A673 (cell line): ENCODE measurements at regions not wholly inside any gene's neighbourhood (a gene's known extent, or its start where the extent isn't known, plus 50 kb on each side); places are given as distances from the start of the nearest gene placed in this dataset.
"Not testable (repeated sequence)": the region's sequence is repeated elsewhere in the genome, so short reads cannot be mapped to it uniquely, and the experiment has no call there.

ENCODE experiments used
- BruUV-seq: library from RNA; stranded (reverse); fragments of 400-500 nt; replicated peaks from 2 replicates; lab custom pipeline; 2021; lab: Mats Ljungman, UMichigan
- CTCF ChIA-PET: fragments of 300-600 bp; sonication (Branson Sonifier 250); formaldehyde crosslinking; loops from one replicate; lab custom pipeline; 2022; ENCODE audit warnings: antibody characterized with exemption; lab: Charles Lee
- POLR2A ChIA-PET: fragments of 300-600 bp; sonication (Branson Sonifier 250); formaldehyde crosslinking; loops from one replicate; lab custom pipeline; 2022; ENCODE audit warnings: antibody characterized with exemption; ENCODE audit not compliant: low non-redundant PET; lab: Charles Lee
- DNase-seq: peaks from one replicate; pipeline ENCODE4 v3.0.0-alpha.2; 2015; ENCODE audit warnings: low spot score
- H3K27ac ChIP-seq: fragments of 200-600 bp; sonication (generic); 2 replicates; pipeline ENCODE4 v1.5.1; 2016; ENCODE audit warnings: mixed run types, low read depth, mild to moderate bottlenecking, mixed read lengths, antibody characterized with exemption, low read length; ENCODE audit not compliant: poor library complexity, severe bottlenecking
- H3K27me3 ChIP-seq: fragments of 200-600 bp; sonication (generic); replicated peaks from 2 replicates; pipeline ENCODE4 v1.6.1; 2017; ENCODE audit warnings: mixed run types, low read depth, mild to moderate bottlenecking, mixed read lengths, antibody characterized with exemption, low read length; ENCODE audit not compliant: insufficient read depth, poor library complexity
- H3K36me3 ChIP-seq: fragments of 200-600 bp; sonication (generic); 2 replicates; pipeline ENCODE4 v1.6.1; 2016; ENCODE audit warnings: mixed run types, mild to moderate bottlenecking, mixed read lengths, antibody characterized with exemption, low read length; ENCODE audit not compliant: insufficient read depth, poor library complexity, severe bottlenecking
- H3K4me1 ChIP-seq: fragments of 200-600 bp; sonication (generic); 2 replicates; pipeline ENCODE4 v1.6.1; 2017; ENCODE audit warnings: mixed run types, mild to moderate bottlenecking, mixed read lengths, antibody characterized with exemption, low read length; ENCODE audit not compliant: insufficient read depth, poor library complexity, severe bottlenecking
- H3K4me3 ChIP-seq: fragments of 200-600 bp; sonication (generic); 2 replicates; pipeline ENCODE4 v1.5.1; 2016; ENCODE audit warnings: low read depth, mixed run types, mild to moderate bottlenecking, mixed read lengths, low read length; ENCODE audit not compliant: poor library complexity, severe bottlenecking
- H3K9me3 ChIP-seq: fragments of 200-600 bp; sonication (generic); 2 replicates; pipeline ENCODE4 v1.6.1; 2016; ENCODE audit warnings: mixed run types, low read depth, mild to moderate bottlenecking, mixed read lengths, antibody characterized with exemption, low read length; ENCODE audit not compliant: poor library complexity, severe bottlenecking
- intact Hi-C: fragments of 100-400 bp; cut with micrococcal nuclease; formaldehyde crosslinking; loops from one replicate; pipeline ENCODE4 v1.10.0; 2022; ENCODE audit not compliant: unreplicated experiment

DNA sequence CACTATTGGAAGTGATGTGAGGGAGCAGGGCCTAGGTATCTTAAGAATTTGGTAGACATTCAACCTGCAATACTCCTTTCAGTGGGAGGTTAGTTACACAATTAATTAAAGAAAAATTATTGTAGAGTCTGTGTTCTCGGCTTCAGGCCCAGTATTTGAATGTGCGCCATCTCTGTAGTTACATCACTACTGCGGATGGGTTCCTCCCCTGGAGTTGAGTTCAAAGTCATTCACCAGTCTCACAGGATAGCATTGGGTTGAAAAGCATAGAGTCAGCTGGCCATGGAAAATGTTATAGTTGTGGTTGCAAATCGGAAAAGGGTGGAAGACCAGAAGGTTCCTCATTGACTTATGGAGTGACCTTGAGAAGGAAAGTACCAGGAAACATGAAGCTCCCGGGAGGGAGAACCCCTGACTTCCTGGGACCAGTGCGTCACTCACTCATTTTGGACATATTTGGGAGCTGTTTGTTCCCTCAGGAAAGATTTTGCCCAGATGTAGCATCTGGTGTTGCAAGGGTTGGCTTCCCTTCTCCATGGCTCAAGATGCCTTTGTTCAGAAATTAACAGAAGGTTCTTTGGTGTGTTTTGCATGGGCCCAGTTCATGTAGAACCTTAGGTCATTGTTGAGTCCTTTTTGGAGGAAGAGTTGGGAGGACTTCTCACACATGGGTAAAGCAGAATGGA lies 111.8 kb downstream of the SRGAP2 start:
- H3K27me3 ChIP-seq, H3K27ac ChIP-seq, H3K9me3 ChIP-seq, POLR2A ChIA-PET, BruUV-seq, intact Hi-C loops, H3K4me3 ChIP-seq, CTCF ChIA-PET, H3K4me1 ChIP-seq, DNase-seq, H3K36me3 ChIP-seq: not testable (repeated sequence)

DNA sequence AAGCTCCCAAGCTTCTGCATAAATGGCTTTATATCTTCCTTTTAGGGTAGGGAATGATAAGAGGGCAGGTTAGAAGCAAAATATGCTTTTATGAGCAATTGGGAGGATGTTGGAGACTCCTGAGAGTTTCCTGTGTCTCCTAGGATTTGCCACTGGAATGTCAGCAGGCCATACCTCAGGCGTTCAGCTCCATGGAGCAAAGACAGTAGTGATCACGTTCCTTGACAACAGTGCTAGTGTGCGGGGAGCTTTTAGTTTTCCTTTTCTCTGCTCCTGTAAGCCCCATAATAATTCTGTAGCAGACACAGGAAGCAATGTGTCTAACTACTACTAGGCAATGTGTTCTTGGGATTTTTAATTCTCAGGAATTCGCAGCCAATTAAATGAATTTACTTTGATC lies 113.6 kb downstream of the SRGAP2 start:
- CTCF ChIA-PET, H3K27me3 ChIP-seq, DNase-seq, H3K36me3 ChIP-seq, H3K27ac ChIP-seq, H3K4me3 ChIP-seq, POLR2A ChIA-PET, H3K9me3 ChIP-seq, intact Hi-C loops, BruUV-seq, H3K4me1 ChIP-seq: not testable (repeated sequence)

DNA sequence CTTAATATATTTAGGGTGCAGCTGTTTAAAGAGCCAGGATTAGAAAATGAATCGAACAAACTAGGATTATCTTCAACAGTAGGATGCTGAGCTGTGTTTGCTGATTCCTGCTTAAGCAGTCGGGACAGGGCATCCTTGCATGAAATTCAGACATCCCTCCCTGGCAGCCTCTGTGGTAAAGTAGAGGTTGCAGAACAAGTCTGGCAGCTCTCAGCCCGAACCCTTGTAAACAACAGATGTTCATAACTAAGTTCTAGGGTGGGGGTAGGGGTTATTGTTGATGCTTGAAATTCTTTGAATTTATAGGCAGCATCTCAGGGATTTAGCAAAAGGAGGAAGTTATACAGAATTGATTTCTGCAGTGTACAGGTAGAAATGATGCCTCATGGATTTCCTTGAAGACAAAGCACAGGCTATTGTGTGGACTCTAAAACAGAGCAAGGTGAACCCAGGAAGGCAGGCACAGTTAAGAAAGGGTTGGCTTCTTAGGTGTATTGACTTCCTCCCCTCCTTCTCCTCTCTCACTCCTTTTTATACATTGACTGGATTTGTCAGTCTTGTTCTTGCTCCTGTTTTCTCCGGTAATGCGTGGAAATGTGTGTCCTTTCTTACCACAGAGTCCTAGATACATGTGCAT lies 114.7 kb downstream of the SRGAP2 start:
- H3K27ac ChIP-seq, H3K4me1 ChIP-seq, POLR2A ChIA-PET, H3K4me3 ChIP-seq, H3K36me3 ChIP-seq, intact Hi-C loops, DNase-seq, BruUV-seq, CTCF ChIA-PET, H3K27me3 ChIP-seq, H3K9me3 ChIP-seq: not testable (repeated sequence)

DNA sequence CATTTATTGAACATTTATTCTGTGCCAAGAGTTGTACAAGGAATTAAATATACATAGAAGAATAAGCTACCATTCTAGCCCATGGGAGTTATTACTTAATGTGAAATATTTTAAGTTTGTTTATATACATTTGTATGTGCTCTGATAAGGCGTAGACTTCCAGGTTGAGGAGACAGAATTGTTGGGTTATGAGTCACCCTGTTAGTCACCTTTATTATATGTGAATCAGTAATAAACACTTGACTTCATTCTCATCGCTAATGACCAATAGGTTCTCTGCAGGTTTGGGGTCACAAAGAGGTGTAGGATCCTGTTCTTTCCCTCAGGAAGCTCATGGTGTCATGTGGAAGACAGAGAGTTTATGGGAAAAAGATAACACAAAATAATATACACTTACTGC lies 116.9 kb downstream of the SRGAP2 start:
- H3K4me3 ChIP-seq, H3K4me1 ChIP-seq, intact Hi-C loops, H3K9me3 ChIP-seq, H3K27ac ChIP-seq, POLR2A ChIA-PET, BruUV-seq, DNase-seq, H3K27me3 ChIP-seq, CTCF ChIA-PET, H3K36me3 ChIP-seq: not testable (repeated sequence)

DNA sequence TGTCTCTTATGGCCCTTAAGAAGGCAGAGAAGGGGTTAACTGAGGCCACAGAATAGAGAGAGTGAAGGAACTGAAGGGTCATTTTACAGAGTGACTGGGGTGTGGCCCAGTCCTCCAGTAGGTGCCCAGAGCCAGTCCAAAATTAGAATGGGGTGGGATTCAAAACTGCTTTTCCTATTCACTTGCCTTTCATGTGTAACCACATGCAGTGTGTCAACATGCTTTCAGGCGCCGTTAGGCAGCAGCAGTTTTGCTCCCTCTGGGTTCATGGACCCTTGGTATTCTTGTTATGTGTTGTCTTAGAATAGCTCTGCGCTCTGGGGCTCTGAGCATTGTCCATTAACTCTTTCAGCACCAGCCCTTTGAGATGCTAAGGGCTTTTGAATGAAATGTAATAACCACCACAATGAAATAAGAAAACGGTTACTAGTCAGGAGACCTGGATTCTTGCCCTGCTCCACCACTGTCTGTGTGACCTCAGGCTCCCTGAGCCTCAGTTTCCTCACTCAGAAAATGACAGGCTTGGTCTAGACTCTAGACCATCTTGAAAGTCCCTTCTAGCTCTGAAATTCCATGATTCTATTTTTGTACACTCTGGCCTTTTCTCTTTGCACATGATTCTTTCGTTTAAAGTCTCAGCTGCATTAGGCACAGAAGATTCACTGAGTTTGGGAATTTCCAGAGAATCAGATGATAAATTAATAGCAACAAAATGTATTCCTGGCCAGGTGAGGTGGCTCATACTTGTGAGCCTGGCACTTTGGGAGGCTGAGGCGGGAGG lies 123.0 kb downstream of the SRGAP2 start:
- H3K9me3 ChIP-seq, H3K27ac ChIP-seq, H3K4me1 ChIP-seq, H3K36me3 ChIP-seq, BruUV-seq, intact Hi-C loops, DNase-seq, H3K4me3 ChIP-seq, CTCF ChIA-PET, POLR2A ChIA-PET, H3K27me3 ChIP-seq: not testable (repeated sequence)

DNA sequence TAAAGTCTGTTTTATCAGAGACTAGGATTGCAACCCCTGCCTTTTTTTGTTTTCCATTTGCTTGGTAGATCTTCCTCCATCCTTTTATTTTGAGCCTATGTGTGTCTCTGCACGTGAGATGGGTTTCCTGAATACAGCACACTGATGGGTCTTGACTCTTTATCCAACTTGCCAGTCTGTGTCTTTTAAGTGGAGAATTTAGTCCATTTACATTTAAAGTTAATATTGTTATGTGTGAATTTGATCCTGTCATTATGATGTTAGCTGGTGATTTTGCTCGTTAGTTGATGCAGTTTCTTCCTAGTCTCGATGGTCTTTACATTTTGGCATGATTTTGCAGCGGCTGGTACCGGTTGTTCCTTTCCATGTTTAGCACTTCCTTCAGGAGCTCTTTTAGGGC lies 128.3 kb downstream of the SRGAP2 start:
- H3K27ac ChIP-seq, CTCF ChIA-PET, H3K4me1 ChIP-seq, H3K27me3 ChIP-seq, intact Hi-C loops, H3K9me3 ChIP-seq, POLR2A ChIA-PET, H3K4me3 ChIP-seq, DNase-seq, H3K36me3 ChIP-seq, BruUV-seq: not testable (repeated sequence)

DNA sequence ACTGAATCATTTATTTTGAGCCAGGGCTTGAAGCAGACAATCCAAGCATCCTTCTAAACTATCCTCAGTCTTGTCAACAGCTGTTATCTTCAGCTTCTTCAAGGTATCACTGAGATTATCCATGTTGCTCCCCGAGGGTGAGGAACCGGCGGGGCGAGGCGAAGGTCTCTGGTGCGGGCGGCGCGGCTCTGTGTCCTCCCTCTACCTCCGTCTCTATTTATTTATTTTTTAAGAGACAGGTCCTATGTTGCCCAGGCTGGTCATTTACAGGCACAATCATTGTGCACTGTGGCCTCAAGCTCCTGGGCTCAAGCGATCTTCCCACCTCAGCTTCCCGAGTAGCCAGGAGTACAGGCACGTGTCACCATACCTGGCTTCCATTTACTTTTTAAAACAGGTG lies 130.0 kb downstream of the SRGAP2 start:
- H3K27ac ChIP-seq, CTCF ChIA-PET, DNase-seq, intact Hi-C loops, H3K27me3 ChIP-seq, POLR2A ChIA-PET, H3K36me3 ChIP-seq, H3K4me3 ChIP-seq, H3K9me3 ChIP-seq, BruUV-seq, H3K4me1 ChIP-seq: not testable (repeated sequence)
